Thyroid gland (tissue), 4 donors: ENCODE measurements at regions not wholly inside any gene's neighbourhood (a gene's known extent, or its start where the extent isn't known, plus 50 kb on each side); places are given as distances from the start of the nearest gene placed in this dataset.

ENCODE experiments used
- DNase-seq, 2 donors: peaks; one replicate each; pipeline ENCODE4 v3.0.0-alpha.2; 2019
- H3K27ac ChIP-seq, 3 donors: fragments of 200-600 bp; sonication (generic); 1 replicate in 2 of 3; 2 replicates in 1 of 3; pipeline ENCODE4 v1.5.1; 2016 to 2019; ENCODE audit warnings: mild to moderate bottlenecking in 1 of 3, moderate library complexity in 1 of 3
- H3K27me3 ChIP-seq: fragments of 200-600 bp; sonication (generic); one replicate; pipeline ENCODE4 v1.5.1; 2019
- H3K36me3 ChIP-seq, 2 donors: fragments of 200-600 bp; sonication (generic); one replicate each; pipeline ENCODE4 v1.5.1; 2016 to 2019
- H3K4me1 ChIP-seq, 2 donors: fragments of 200-600 bp; sonication (generic); one replicate each; pipeline ENCODE4 v1.5.1; 2017 to 2019
- H3K4me3 ChIP-seq, 3 donors: fragments of 200-600 bp; sonication (generic); replicated peaks in 1 of 3; 1 replicate in 2 of 3; 2 replicates in 1 of 3; pipeline ENCODE4 v1.5.1; 2016; ENCODE audit warnings: mild to moderate bottlenecking in 1 of 3
- H3K9me3 ChIP-seq: fragments of 200-600 bp; sonication (generic); one replicate; pipeline ENCODE4 v1.5.1; 2017
- POLR2A ChIP-seq, 2 donors: fragments of 450-650 bp; IDR thresholded peaks; one replicate each; pipeline ENCODE4 v1.6.1; 2017; ENCODE audit warnings: antibody characterized with exemption in 2 of 2, mild to moderate bottlenecking in 2 of 2, moderate library complexity in 1 of 2
- WGBS, 2 donors: methylation state at CpG; one replicate each; pipeline ENCODE4 v1.1.5; 2017; 5-methylcytosine and 5-hydroxymethylcytosine counted together
- intact Hi-C: fragments of 100-400 bp; cut with DNase I; formaldehyde crosslinking; loops from one replicate; pipeline ENCODE4 v1.15.1; 2023
- TF ChIP-seq, protein P1 (sequence below), 6 experiments: fragments of 200-600 bp in 3 of 6; fragments of 450-650 bp in 3 of 6; sonication (generic) in 3 of 6; IDR thresholded peaks; one replicate each; pipeline ENCODE4 v1.5.1; 2016 to 2019; ENCODE audit warnings: antibody characterized with exemption in 6 of 6, mild to moderate bottlenecking in 2 of 6, inconsistent platforms in 1 of 6, moderate library complexity in 1 of 6

- intact Hi-C loops: no loop called here
- Histone ChIP-seq H3K27ac (no peak overlapping the region), H3K9me3 (no peaks in the 10 kb centered on the region), H3K4me1 (no peaks in the 10 kb centered on the region), H3K4me3 (no peak overlapping the region), H3K27me3 (no peaks in the 10 kb centered on the region), H3K36me3 (no peaks in the 10 kb centered on the region)
- no peak for DNase-seq
- TF ChIP-seq, protein P1, sequence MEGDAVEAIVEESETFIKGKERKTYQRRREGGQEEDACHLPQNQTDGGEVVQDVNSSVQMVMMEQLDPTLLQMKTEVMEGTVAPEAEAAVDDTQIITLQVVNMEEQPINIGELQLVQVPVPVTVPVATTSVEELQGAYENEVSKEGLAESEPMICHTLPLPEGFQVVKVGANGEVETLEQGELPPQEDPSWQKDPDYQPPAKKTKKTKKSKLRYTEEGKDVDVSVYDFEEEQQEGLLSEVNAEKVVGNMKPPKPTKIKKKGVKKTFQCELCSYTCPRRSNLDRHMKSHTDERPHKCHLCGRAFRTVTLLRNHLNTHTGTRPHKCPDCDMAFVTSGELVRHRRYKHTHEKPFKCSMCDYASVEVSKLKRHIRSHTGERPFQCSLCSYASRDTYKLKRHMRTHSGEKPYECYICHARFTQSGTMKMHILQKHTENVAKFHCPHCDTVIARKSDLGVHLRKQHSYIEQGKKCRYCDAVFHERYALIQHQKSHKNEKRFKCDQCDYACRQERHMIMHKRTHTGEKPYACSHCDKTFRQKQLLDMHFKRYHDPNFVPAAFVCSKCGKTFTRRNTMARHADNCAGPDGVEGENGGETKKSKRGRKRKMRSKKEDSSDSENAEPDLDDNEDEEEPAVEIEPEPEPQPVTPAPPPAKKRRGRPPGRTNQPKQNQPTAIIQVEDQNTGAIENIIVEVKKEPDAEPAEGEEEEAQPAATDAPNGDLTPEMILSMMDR (IDR thresholded peaks at IDR 0.05): no peak
- no peak for TF ChIP-seq POLR2A (IDR thresholded peaks at IDR 0.05)
Observed at GRCh38 chr4:157643257-157643656, 422.7 kb downstream of the GRIA2 start.

GRCh38 chr4:157634057-157634456 lies 413.5 kb downstream of the GRIA2 start:
- Histone ChIP-seq H3K4me3 (no peak overlapping the region), H3K4me1 (no peaks in the 10 kb centered on the region), H3K9me3 (no peaks in the 10 kb centered on the region), H3K27ac (no peak overlapping the region), H3K36me3 (no peaks in the 10 kb centered on the region), H3K27me3 (no peaks in the 10 kb centered on the region)
- TF ChIP-seq, protein P1 (IDR thresholded peaks at IDR 0.05): no peak
- TF ChIP-seq POLR2A (IDR thresholded peaks at IDR 0.05): no peak
- DNase-seq: no peak
- WGBS, 2 donors: 97 to 98% methylated on average over 2 to 3 of the region's 3 CpGs
- intact Hi-C loops: no loop called here

GRCh38 chr4:157616741-157617472 lies 396.4 kb downstream of the GRIA2 start:
- no peak for DNase-seq
- Histone ChIP-seq H3K9me3 (no peaks in the 10 kb centered on the region), H3K27me3 (no peaks in the 10 kb centered on the region), H3K36me3 (no peaks in the 10 kb centered on the region), H3K4me1 (no peaks in the 10 kb centered on the region), H3K27ac (no peak overlapping the region), H3K4me3 (no peak overlapping the region)
- TF ChIP-seq, protein P1 (IDR thresholded peaks at IDR 0.05): no peak
- intact Hi-C loops: no loop called here
- 96 to 98% methylated on average over 7 of the region's 7 CpGs for WGBS, 2 donors

GRCh38 chr4:157607996-157608395 lies 387.5 kb downstream of the GRIA2 start:
- WGBS, 2 donors: 85 to 95% methylated on average over 1 of the region's 1 CpG
- Histone ChIP-seq H3K27ac (no peak overlapping the region), H3K4me1 (no peaks in the 10 kb centered on the region), H3K4me3 (no peak overlapping the region), H3K36me3 (no peaks in the 10 kb centered on the region), H3K9me3 (no peaks in the 10 kb centered on the region), H3K27me3 (no peaks in the 10 kb centered on the region)
- no peak for DNase-seq
- intact Hi-C loops: no loop called here
- TF ChIP-seq, protein P1 (IDR thresholded peaks at IDR 0.05): no peak
- TF ChIP-seq POLR2A (IDR thresholded peaks at IDR 0.05): no peak

DNA sequence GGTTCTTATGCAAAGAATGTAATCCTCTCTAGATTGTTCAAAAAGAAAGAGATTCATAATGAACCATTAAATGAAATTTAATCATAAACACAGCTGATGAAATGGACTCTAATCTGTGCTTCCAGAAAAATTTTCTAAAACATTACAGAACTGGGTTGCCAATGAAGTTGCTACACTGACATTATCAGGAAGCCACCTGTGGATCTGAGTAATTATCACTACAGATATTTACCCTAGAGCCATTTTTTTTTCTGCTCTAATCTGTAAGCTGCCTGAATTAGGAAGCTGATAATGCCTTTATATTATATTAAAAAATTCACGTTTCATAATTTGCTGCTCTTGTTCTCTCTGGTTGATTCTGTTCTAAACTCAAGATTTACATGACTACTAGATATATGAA lies 380.1 kb downstream of the GRIA2 start:
- Histone ChIP-seq H3K36me3 (no peaks in the 10 kb centered on the region), H3K4me1 (no peaks in the 10 kb centered on the region), H3K9me3 (no peaks in the 10 kb centered on the region), H3K4me3 (no peak overlapping the region), H3K27me3 (no peaks in the 10 kb centered on the region), H3K27ac (no peak overlapping the region)
- intact Hi-C loops: no loop called here
- 73 to 83% methylated on average over 1 of the region's 1 CpG for WGBS, 2 donors
- TF ChIP-seq, protein P1 (IDR thresholded peaks at IDR 0.05): no peak
- TF ChIP-seq POLR2A (IDR thresholded peaks at IDR 0.05): no peak
- no peak for DNase-seq
